D721Med (cell line): ENCODE measurements at regions not wholly inside any gene's neighbourhood (a gene's known extent, or its start where the extent isn't known, plus 50 kb on each side); places are given as distances from the start of the nearest gene placed in this dataset.

ENCODE experiments used
- DNase-seq: peaks from one replicate; pipeline ENCODE4 v3.0.0; 2011; ENCODE audit warnings: low spot score; ENCODE audit not compliant: insufficient read length
- FAIRE-seq: peaks from 2 replicates; lab custom pipeline; 2011; peaks lifted over from hg19 to GRCh38; lab: Jason Lieb, UNC
- TF ChIP-seq, protein P1 (sequence below): IDR thresholded peaks from 2 replicates; pipeline ENCODE4 v1.5.1; 2012; ENCODE audit warnings: mild to moderate bottlenecking, control low read depth; ENCODE audit not compliant: insufficient read depth; ENCODE audit errors: missing control alignments

DNA sequence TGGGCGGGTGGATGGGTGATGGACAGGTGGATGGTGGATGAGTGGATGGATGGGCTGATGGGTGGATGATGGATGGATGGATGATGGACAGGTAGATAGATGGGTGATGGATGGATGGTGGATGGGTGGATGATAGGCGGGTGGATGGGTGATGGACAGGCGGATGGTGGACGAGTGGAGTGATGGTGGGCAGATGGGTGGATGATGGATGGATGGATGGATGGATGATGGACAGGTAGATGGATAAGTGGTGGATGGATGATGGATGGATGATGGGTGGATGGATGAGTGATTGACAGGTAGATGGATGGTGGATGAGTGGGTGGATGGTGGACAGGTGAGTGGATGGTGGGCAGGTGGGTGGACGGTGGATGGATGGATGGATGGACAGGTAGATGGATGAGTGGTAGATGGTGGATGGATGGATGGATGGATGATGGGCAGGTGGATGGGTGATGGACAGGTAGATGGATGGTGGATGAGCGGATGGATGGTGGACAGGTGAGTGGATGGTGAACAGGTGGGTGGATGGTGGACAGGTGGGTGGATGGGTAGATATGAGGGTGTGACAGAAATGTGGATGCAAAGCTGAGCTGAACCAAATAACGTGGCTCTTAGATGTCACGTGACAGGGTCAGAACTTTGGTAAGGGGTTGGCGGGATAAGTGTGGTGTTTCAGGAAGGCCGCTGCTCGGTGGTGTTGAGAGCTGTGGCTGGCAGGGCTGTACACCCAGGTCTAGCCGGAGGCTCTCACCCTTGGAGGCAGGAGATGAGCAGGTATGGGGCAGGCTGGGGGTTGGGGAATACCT is 234.3 kb upstream of the CIBAR2 start:
- no peak for FAIRE-seq
- DNase-seq = no peak
- TF ChIP-seq, protein P1, sequence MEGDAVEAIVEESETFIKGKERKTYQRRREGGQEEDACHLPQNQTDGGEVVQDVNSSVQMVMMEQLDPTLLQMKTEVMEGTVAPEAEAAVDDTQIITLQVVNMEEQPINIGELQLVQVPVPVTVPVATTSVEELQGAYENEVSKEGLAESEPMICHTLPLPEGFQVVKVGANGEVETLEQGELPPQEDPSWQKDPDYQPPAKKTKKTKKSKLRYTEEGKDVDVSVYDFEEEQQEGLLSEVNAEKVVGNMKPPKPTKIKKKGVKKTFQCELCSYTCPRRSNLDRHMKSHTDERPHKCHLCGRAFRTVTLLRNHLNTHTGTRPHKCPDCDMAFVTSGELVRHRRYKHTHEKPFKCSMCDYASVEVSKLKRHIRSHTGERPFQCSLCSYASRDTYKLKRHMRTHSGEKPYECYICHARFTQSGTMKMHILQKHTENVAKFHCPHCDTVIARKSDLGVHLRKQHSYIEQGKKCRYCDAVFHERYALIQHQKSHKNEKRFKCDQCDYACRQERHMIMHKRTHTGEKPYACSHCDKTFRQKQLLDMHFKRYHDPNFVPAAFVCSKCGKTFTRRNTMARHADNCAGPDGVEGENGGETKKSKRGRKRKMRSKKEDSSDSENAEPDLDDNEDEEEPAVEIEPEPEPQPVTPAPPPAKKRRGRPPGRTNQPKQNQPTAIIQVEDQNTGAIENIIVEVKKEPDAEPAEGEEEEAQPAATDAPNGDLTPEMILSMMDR = no peak

DNA sequence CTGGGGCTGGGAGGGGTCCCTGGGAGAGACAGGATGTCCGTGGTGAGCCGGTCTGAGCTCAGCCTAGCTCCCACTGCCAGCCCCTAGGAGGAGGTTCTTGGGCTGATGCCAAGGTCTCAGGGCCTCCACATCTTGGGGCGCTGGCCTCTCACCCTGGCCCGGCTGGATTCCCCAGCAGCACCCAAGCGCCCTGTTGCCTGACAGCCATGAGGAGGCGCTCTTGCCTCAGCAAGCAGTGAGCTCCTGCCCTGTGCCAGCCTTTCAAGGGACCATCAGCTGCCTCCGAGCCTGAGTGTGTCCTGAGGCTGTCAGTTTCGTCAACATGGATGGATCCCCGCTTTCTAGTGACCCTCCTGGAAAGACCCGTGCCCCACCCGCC is 234.9 kb upstream of the CIBAR2 start:
- FAIRE-seq = no peak
- DNase-seq = no peak
- TF ChIP-seq, protein P1 = peak; percentile 33

DNA sequence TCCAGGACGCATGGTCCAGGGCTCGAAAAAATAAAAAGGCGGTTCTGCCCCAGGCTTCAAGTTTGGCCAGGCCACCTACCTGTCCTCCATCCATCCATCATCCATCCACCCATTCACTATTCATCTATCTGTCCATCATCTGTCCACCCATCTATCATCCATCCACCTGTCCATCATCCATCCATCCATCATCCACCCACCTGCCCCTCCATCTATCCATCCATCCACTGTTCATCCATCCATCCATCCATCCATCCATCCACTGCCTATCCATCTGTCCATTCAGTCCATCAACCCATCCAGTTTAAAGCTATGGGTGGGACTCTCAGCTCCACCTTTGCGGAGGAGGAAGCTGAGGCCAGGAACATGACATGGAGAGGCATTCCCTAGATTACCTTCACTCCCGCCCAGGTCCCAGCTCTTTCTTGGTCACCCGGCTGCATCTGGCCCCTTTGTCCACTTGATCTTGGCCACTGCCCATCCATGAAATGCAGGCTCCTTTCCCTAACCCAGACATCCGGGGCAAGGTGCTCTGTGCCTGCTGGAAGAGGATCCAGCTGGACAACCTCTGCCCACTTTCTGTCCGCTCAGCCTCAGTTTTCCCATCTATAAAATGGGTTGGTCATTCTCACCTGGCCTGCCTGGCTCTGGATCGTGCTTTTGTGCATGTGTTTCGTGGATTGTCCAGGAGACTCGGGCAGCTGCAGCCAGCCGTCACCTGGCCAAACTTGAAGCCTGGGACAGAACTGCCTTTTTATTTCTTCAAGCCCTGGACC is 236.0 kb upstream of the CIBAR2 start:
- DNase-seq (no peak), FAIRE-seq (no peak)

DNA sequence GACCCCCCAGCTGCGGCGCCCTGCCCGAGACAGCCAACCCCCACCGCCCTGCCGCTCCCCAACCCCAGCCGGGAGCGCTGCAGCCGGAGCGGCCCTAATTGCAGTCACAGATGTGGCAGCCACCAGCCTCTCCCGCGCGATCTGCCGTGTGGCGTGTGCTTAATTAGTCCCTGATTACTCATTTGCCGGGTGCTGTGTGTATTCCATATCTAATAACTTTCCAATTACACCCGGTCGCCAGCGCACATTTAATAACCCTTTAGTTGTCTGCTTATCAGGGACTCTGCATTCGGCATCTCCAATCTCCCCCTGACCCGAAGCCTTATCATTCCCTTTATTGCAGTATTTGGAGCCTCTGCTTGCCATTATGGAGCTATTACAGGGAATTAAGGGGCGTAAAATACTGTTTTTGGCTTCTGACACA is 236.7 kb upstream of the CIBAR2 start:
- no peak for DNase-seq
- FAIRE-seq = no peak

More for the DNA sequence above, 236.0 kb upstream of the CIBAR2 start:
- TF ChIP-seq, protein P1 = no peak

DNA sequence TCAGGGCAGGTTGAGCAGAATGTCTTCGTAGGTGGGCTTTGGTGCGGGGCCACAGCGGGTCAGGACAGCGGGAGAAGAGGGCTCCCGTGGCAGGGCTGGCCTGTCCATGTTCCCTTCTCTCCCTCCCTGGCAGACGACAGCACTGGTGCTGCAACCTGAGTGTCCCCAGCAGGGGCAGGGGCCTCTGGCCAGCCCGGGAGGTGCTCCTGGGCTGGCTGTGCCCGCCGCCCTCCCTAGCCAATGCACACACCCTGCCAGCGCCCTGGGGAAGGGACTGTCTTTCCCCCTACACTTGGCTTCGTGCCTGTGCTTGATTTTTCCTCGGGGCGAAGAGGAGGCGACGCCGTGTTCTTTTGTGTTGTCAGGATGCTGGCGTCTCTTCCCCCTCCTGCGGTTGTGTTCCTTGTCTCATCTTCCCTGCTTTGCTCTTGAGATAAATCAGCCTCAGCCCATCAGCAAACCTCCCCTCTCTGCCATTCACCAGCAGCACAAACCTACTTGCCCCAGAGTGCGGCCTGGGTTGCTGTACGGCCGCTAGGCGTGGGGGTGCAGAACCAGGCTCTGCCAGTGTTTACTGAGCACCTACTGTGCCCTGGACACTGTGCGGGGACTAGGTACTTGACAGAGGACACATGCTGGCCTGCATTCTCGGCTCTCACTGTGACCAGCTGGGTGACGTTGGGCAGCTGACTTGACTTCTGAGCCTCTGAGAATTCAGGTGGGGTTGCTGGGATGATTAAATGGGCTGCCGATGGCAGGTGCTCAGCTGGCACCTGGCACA is 237.3 kb upstream of the CIBAR2 start:
- DNase-seq = no peak
- no peak for FAIRE-seq

More for the DNA sequence above, 236.7 kb upstream of the CIBAR2 start:
- TF ChIP-seq, protein P1 = no peak

DNA sequence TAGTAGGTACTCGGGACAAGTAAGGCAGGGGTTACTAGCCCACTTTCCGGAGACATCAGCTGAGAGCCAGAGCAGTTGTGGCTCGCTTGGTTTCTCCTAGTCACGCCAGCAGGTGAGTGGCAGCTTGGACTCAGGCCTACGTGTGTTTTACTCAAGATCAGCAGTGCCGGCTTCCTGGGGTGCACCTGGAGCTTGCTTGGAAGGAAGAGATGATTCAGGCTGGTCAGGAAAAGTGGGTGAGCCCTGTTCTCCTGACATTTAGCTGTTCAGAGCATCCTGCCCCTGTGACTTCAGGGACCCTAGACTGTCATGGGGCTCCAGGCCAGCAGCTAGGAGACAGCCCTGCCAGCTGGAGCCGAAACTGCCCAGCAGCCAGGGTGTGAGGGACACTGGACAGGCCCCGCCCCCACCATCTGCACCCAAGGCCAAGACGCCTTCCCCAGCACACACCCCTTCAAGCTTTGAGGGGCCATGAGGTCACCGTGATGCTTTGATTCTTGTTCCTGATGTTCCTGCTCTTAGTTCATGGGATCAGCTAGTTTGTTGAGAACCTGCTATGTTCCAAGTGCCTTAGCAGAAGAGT is 238.0 kb upstream of the CIBAR2 start:
- TF ChIP-seq, protein P1 = no peak
- DNase-seq = no peak
- FAIRE-seq = no peak

More for the DNA sequence above, 237.3 kb upstream of the CIBAR2 start:
- TF ChIP-seq, protein P1 = no peak
